Right forelimb (tissue), 1 donor: ENCODE measurements at regions not wholly inside any gene's neighbourhood (a gene's known extent, or its start where the extent isn't known, plus 50 kb on each side); places are given as distances from the start of the nearest gene placed in this dataset.

Experiments
- DNase-seq: peaks from one replicate; pipeline ENCODE4 v3.0.0-alpha.2; 2018

GRCh38 chr1:30637183-30637980 is 86.0 kb downstream of the MATN1 start:
- DNase-seq: no peak

DNA sequence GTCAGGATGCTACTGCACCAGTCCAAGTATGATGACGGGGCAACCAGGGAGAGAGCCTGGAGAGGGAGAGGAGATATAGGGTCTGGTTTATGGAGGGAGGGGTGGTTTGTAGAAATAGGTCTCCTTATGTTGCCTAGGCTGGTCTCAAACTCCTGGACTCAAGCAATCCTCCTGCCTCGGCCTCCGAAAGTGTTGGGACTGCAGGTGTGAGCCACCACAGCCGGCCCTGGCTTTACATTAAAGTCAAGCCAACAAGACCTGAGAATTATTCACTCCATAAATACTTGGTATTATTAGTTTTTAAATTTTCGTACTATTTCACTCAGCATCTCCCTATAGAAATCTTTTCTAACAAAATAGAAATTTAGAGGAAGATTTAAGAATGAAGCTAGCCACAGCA is 86.8 kb downstream of the MATN1 start:
- DNase-seq: no peak

- no peak for DNase-seq
Observed at GRCh38 chr1:30635391-30635975, 87.9 kb downstream of the MATN1 start.

DNA sequence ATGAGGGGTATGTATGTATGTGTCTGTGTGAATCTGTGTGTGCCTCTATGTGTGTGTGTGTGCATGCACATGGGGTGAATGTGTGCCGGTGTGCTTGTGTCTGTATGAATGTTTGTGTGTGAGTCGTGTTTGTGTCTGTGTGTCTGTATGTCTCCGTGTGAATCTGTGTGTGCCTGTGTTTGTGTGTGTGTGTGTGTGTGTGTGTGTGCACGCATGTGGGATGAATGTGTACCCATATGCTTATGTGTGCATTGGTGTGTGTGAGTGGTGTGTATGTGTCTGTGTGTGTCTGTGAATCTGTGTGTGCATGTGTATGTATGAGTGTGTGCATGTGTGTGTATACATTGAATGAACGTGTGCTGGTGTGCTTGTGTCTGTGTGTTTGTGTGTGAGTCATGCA is 88.9 kb downstream of the MATN1 start:
- DNase-seq: no peak

DNA sequence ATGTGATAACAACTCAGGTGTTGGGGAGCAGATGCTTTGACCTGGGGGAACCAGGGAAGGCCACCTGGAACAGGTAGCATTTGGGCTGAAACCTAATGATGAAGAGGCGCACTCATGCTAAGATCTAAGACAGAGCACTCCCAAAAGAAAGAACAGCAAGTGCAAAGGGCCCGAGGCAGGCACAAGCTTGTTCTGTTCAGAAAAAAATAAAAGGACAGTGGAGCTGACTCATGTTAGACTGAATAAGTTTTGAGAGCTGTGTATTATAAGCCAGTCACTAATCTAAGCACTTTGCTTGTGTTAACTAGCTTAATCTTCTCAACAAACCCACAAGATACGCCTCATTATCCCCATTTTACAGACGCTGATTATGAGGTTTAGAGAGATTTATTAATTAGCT is 90.1 kb downstream of the MATN1 start:
- DNase-seq: no peak

GRCh38 chr1:30632481-30632880 is 90.9 kb downstream of the MATN1 start:
- no peak for DNase-seq

GRCh38 chr1:30631700-30632099 is 91.7 kb downstream of the MATN1 start:
- no peak for DNase-seq

DNA sequence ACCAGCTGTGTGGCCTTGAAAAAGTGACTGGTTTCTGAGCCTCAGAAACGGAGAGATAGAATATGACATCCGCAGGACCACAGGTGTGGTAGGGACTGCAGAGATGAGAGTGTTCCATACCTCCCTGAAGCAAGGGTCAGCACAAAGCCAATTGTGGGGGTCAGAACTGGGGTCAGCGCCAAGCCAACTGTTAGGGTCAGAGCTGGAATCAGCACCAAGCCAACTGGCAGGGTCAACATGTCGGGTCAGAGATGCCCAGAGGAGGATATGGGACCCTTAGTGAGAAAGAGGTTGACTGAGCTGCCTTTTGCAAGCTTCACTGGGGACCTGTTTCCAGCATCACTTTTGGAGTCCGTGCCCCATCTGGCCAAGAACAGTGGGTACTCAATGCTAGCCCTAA is 93.9 kb downstream of the MATN1 start:
- DNase-seq: no peak

DNA sequence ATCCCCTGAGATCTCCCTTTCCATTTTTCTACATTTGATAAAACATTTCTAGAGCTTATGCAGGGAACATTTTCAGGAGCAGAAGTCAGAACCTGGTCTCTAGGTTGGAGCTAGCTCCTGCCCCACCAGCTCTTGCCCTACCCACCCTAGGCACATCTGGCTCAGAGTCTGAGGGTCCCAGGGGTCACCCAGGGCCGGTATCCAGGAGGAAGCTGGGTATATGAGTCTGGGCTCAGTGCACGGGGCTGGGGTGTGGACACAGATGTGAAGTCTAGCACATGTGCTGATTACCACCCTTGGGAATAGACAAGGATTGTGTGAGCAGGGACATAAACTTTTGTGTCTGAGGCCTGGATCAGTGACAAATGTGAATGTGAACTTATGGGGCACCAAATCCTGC is 95.4 kb downstream of the MATN1 start:
- no peak for DNase-seq

- no peak for DNase-seq
Observed at GRCh38 chr1:30627206-30627605, 96.2 kb downstream of the MATN1 start.

DNA sequence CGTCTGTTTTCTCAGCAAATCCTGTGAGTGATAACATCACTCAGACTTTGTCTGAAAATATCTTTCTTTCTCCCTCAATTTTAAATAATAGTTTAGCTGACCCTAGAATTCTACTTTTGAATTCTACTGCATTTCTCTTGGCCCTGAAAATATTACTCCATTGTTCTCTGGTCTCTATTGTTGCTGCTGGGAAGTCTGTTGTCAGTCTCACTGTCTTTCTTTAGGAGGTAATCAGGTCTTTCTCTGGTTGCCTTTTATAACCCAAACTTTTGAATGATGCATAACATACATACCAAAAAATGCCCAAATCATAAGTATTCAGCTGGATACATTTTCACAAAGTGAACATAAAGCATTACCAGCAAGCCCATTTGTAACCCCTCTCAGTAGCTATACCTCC is 100.0 kb downstream of the MATN1 start:
- DNase-seq: no peak

GRCh38 chr1:30619619-30620018 is 103.8 kb downstream of the MATN1 start:
- DNase-seq: no peak

DNA sequence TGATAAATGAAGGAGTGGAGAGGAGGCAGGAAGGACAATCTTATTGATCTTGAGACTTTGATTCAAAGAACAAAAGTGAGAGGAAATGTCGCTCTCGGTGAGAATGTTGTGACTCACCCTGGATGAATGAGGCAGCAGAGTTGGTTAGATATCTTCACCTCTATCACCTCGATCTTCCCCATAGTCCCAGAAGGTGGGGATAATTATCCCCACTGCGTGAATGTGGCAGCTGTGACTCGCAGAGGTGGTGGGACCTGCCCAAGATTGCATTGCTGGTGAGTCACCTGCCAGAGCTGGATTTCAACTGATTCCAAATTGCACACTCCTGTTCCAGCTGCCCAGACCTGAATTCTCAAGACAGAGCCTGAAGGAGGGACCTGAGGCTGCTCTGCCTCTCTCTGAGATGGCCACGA is 105.0 kb downstream of the MATN1 start:
- DNase-seq: no peak

DNA sequence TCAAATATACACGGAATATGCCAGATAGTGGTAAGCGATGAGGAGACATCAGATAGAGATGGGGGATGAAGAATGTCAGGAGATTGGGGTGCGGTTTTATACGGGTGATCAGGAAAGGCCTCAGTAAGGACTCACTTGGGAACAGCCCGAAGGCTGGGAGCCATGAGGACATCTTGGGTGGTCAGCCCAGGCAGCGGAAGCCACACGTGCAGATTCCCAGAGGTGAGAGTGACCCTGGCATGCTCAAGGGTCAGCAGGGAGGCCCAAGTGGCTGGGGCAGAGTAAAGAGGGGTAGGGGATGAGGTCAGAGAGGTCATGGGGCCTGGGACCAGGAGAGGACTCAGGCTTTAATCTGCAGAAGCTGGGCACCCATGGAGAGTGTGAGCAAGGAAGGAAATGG is 106.6 kb downstream of the MATN1 start:
- DNase-seq: no peak

GRCh38 chr1:30615816-30616590 is 107.4 kb downstream of the MATN1 start:
- DNase-seq: no peak

DNA sequence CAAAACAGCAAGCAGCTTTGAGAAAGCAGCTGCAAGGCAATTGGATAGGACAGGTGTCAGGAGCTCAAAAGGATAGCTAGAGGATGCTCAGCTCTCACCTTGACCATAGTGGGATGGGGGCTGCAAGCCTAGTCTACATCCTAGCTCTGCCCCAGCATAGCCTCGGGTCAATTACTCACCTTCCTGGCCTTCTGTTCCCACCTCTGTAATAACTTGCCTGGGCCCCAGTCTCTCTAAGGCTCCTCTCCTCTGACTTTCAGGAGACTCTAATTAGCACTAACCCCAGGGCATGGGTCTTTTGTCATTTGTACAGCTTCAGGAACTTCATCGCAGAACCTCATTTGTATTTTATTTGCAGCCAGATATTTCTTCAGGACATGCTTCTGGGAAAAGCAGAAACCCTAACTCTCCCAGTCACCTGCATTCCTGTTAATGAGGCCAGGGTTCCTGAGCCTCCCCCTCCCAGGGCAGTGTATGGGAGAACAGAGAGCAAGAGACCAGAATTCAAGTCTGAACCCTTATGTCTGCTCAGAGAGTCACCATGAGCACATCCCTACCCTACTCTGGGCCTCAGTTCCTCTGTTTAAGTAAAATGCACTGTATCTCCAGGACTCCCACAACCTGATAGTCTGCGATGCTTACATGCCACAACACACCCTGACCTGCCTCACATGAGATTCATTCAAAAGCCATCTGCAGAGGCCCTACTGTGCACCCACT is 108.1 kb downstream of the MATN1 start:
- DNase-seq: no peak

DNA sequence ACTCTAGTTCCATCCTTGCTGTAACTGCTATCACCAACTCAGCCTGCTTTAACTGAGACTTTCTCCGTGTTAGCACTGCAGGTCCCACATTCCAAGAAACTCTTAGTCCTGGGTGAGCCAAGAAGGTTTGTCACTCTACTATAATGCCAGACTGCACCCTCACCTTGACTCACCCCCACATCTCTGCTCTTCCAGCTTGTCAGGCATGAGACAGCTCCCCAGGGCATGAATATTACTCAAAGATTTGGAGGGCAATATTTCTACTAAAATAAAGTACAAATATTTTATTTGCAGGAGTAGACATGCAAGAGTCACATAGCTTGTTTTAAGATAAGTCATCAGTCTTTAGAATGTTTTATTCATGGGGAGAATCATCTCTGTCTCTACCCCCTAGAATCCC is 110.2 kb downstream of the MATN1 start:
- DNase-seq: no peak

DNA sequence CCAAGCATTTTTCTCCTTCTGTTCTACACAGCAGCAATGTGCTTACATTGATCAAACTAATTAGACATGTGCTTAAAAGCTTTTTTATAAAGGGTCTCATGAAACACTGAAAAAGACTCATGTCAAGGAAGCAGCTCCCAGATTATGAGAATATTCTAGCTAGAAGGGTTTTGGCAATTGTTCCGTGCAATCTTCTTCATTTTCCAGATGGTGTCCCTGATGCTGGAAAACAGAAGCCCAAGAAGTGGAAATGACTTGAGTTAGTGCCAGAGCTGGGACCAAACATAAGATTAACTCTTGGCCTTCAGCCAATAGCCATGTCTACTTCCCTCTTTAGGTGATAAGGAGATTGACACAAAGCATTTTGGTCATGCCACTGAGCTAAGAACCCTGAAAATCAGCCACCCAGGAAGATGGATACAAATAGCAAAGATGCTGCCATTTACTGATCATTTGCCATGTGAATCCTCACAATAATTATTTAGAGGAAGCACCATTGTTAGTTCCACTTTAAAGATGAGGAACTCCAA is 110.8 kb downstream of the MATN1 start:
- DNase-seq: no peak

GRCh38 chr1:30611741-30612309 is 111.6 kb downstream of the MATN1 start:
- no peak for DNase-seq

DNA sequence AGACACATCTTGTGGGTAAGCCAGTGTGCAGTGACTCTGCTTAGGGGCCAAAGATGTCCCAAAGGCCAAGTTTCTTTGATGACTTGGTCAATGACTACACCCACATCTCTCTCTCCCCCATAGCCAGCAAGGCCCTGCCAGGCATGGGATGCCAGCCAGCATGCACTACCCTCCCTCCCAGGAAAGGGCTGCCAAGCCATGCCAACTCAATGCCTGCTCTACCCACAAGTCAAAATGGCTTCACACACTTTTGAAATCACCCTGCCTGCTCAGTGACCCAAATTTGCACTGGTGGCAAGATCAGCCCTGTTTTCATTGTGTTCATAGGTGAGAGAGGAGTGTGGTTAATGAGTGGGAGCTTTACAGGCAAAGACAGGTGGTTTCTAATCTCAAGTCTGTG is 112.5 kb downstream of the MATN1 start:
- DNase-seq: no peak

- no peak for DNase-seq
Observed at GRCh38 chr1:30609999-30610345, 113.4 kb downstream of the MATN1 start.

- no peak for DNase-seq
Observed at GRCh38 chr1:30609336-30609998, 113.9 kb downstream of the MATN1 start.
